Calu3 (cell line): ENCODE measurements at regions not wholly inside any gene's neighbourhood (a gene's known extent, or its start where the extent isn't known, plus 50 kb on each side); places are given as distances from the start of the nearest gene placed in this dataset.
"Not testable (repeated sequence)": the region's sequence is repeated elsewhere in the genome, so short reads cannot be mapped to it uniquely, and the experiment has no call there.

Experiments
- BruUV-seq: library from RNA; stranded (reverse); fragments of 400-500 nt; replicated peaks from 2 replicates; lab custom pipeline; 2021; lab: Mats Ljungman, UMichigan
- CTCF ChIA-PET: fragments of 300-600 bp; sonication (Branson Sonifier 250); formaldehyde crosslinking; loops from one replicate; lab custom pipeline; 2022; ENCODE audit warnings: antibody characterized with exemption; lab: Charles Lee
- DNase-seq: peaks from one replicate; pipeline ENCODE4 v3.0.0; 2022
- H3K27ac Mint-ChIP-seq: one replicate; pipeline ENCODE4 v1.8.0; 2022; ENCODE audit warnings: mixed read lengths; ENCODE audit not compliant: unreplicated experiment
- H3K27me3 Mint-ChIP-seq: one replicate; pipeline ENCODE4 v1.8.0; 2022; ENCODE audit warnings: mixed read lengths; ENCODE audit not compliant: unreplicated experiment
- H3K36me3 Mint-ChIP-seq: one replicate; pipeline ENCODE4 v1.8.0; 2022; ENCODE audit warnings: mild to moderate bottlenecking, moderate library complexity, mixed read lengths; ENCODE audit not compliant: insufficient read depth, unreplicated experiment
- H3K4me1 Mint-ChIP-seq: one replicate; pipeline ENCODE4 v1.8.0; 2022; ENCODE audit warnings: mild to moderate bottlenecking, low read depth, mixed read lengths; ENCODE audit not compliant: unreplicated experiment
- H3K4me3 Mint-ChIP-seq: one replicate; pipeline ENCODE4 v1.8.0; 2022; ENCODE audit warnings: mild to moderate bottlenecking, low read depth, moderate library complexity, mixed read lengths; ENCODE audit not compliant: unreplicated experiment
- H3K9me3 Mint-ChIP-seq: one replicate; pipeline ENCODE4 v1.8.0; 2022; ENCODE audit warnings: low read depth, mixed read lengths; ENCODE audit not compliant: unreplicated experiment
- intact Hi-C: fragments of 100-400 bp; cut with micrococcal nuclease; formaldehyde crosslinking; loops from one replicate; pipeline ENCODE4 v1.10.0; 2022; ENCODE audit not compliant: unreplicated experiment
- TF ChIP-seq, protein P1 (sequence below): fragments of 200-600 bp; IDR thresholded peaks from one replicate; pipeline ENCODE4 v1.8.0; 2022; ENCODE audit warnings: antibody characterized with exemption; ENCODE audit not compliant: unreplicated experiment

DNA sequence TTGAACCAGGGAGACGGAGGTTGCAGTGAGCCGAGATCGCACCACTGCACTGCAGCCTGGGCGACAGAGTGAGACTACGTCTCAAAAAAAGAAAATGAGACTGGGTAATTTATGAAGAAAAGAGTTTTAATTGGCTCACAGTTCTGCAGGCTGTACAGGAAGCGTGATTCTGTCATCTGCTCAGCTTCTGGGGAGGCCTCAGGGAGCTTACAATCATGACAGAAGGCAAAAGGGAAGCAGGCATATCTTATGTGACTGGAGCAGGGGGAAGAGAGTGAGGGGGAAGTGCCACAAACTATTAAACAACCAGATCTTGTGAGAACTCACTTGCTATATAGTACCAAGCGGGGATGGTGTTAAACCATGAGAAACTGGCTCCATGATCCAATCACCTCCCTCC is 1476.2 kb upstream of the DEFB115 start:
- H3K4me3 Mint-ChIP-seq, H3K36me3 Mint-ChIP-seq, H3K4me1 Mint-ChIP-seq, intact Hi-C loops, H3K27me3 Mint-ChIP-seq, H3K27ac Mint-ChIP-seq, BruUV-seq, DNase-seq, CTCF ChIA-PET: not testable (repeated sequence)
- peaks cover 26% of the 10 kb centered on the region for H3K9me3 Mint-ChIP-seq

DNA sequence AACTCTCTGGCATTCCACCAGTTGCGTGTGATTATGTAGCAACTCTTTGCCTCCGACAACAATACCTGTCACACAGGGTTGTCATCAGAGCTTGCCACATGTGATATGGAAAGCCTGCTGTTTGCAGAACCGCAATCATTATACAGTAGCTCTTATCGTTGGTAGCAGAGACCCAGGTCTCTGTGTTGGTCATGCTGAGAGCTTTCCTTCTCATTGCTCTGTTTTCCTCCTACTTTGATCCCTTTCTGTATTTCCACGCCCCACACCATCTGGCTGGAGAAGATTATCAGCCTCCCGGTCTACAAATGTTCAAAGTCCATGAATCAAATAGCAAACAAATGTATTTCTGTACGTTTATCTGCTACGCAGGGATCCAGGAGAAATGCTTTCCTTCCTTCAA is 1475.6 kb upstream of the DEFB115 start:
- peaks cover 29% of the 10 kb centered on the region for H3K9me3 Mint-ChIP-seq
- CTCF ChIA-PET, H3K27me3 Mint-ChIP-seq, BruUV-seq, H3K36me3 Mint-ChIP-seq, H3K4me1 Mint-ChIP-seq, H3K4me3 Mint-ChIP-seq, intact Hi-C loops, H3K27ac Mint-ChIP-seq, DNase-seq: not testable (repeated sequence)

DNA sequence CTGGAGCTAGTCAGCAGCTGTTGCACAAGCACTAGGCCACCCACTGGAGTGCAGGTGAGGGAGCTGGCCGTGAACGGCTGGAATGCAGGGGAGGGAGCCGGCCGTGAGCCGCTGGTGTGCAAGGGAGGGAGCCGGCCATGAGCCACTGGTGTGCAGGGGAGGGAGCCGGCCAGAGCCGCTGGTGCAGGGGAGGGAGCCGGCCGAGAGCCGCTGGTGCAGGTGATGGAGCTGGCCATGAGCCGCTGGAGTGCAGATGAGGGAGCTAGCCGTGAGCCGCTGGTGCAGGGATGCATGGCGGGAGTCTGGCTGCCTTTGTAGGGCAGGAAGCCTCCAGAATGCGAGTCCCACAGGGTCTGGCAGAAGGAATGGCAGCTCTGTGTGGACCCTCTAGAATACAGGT is 1470.0 kb upstream of the DEFB115 start:
- DNase-seq, H3K4me1 Mint-ChIP-seq, H3K36me3 Mint-ChIP-seq, BruUV-seq, H3K27ac Mint-ChIP-seq, H3K27me3 Mint-ChIP-seq, CTCF ChIA-PET, intact Hi-C loops, H3K4me3 Mint-ChIP-seq: not testable (repeated sequence)
- H3K9me3 Mint-ChIP-seq: peaks cover 21% of the 10 kb centered on the region

DNA sequence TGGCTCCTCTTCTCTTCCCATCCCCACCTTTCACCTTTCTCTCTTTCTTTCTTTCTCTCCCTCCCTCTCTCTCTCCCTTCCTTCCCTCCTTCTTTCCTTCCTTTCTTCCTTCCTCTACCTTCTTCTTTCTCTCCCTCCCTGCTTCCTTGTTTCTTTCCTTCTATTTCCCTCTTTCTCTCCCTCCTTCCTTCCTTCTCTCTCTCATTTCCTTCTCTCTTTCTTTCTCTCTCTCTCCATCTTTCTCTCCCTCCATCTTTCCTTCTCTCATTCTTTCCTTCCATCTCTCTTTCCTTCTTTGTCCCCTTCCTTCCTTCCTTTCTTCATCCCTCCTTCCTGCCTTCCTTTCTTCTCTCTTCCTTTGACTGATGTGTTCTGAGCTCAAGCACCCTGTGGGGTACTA is 1467.0 kb upstream of the DEFB115 start:
- H3K27me3 Mint-ChIP-seq: no peaks in the 10 kb centered on the region
- CTCF ChIA-PET: no interaction called here
- H3K27ac Mint-ChIP-seq: no peak overlapping the region
- no peaks in the 10 kb centered on the region for H3K36me3 Mint-ChIP-seq
- DNase-seq: no peak
- intact Hi-C loops: no loop called here
- TF ChIP-seq, protein P1, sequence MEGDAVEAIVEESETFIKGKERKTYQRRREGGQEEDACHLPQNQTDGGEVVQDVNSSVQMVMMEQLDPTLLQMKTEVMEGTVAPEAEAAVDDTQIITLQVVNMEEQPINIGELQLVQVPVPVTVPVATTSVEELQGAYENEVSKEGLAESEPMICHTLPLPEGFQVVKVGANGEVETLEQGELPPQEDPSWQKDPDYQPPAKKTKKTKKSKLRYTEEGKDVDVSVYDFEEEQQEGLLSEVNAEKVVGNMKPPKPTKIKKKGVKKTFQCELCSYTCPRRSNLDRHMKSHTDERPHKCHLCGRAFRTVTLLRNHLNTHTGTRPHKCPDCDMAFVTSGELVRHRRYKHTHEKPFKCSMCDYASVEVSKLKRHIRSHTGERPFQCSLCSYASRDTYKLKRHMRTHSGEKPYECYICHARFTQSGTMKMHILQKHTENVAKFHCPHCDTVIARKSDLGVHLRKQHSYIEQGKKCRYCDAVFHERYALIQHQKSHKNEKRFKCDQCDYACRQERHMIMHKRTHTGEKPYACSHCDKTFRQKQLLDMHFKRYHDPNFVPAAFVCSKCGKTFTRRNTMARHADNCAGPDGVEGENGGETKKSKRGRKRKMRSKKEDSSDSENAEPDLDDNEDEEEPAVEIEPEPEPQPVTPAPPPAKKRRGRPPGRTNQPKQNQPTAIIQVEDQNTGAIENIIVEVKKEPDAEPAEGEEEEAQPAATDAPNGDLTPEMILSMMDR: no peak
- peaks cover 19% of the 10 kb centered on the region for H3K9me3 Mint-ChIP-seq
- no peak overlapping the region for H3K4me3 Mint-ChIP-seq
- BruUV-seq: no TSS peak
- no peaks in the 10 kb centered on the region for H3K4me1 Mint-ChIP-seq

DNA sequence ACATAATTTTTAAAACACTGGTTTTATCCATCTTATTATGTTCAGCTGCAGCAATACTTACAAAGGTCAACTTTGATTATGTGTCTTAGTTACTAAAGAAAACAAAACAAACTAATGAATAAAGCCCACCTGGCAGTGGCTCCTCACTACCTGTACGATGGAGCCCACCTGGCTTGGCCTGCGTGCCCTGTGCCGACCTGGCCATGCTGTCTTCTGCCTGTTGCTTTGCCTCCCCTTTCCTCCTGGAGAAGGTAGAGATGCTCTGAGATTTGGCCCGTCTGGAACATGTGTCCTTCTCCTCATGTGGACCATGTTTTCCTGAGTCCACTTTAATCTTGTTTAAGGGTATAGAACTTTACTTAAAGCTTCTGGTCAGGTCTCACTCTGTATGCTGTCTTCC is 1426.0 kb upstream of the DEFB115 start:
- BruUV-seq, CTCF ChIA-PET, H3K4me3 Mint-ChIP-seq, H3K27ac Mint-ChIP-seq, H3K36me3 Mint-ChIP-seq, DNase-seq, H3K4me1 Mint-ChIP-seq, intact Hi-C loops: not testable (repeated sequence)
- H3K27me3 Mint-ChIP-seq: peaks cover 16% of the 10 kb centered on the region
- H3K9me3 Mint-ChIP-seq: peaks cover 16% of the 10 kb centered on the region

DNA sequence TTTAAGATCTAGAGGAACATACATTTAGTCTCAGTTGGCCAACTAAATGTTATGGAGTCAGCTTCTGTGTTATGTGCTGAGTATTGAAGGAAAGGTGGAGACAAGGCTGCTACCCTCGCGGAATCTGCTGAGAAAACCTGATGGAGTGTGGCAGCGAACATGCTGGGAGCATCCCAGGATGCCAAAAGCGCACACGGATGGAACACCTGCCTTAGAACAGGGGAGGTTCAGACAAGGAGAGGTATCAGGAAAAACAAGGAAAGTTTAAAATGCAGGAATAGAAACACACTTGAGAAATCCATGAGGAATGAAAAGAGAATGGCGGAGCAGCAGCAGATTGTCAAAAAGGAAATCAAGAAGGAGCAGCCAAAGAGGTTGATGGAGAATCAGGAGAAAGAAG is 1389.5 kb upstream of the DEFB115 start:
- H3K36me3 Mint-ChIP-seq, H3K4me3 Mint-ChIP-seq, BruUV-seq, H3K27ac Mint-ChIP-seq, DNase-seq, H3K9me3 Mint-ChIP-seq, CTCF ChIA-PET, H3K27me3 Mint-ChIP-seq, H3K4me1 Mint-ChIP-seq: not testable (repeated sequence)
- intact Hi-C loops: loop anchor here (10.0 kb wide), 1 partner anchor 753 kb away; no protein-coding TSS in a partner anchor

DNA sequence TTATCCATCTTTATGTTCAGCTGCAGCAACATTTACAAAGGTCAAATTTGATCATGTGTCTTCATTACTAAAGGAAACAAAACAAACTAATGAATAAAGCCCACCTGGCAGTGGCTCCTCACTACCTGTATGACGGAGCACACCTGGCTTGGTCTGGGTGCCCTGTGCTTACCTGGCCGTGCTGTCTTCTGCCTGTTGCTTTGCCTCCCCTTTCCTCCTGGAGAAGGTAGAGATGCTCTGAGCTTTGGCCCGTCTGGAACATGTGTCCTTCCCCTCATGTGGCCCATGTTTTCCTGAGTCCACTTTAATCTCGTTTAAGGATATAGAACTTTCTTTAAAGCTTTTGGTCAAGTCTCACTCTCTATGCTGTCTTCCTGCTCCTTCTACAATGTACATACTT is 1388.8 kb upstream of the DEFB115 start:
- H3K4me3 Mint-ChIP-seq, BruUV-seq, H3K4me1 Mint-ChIP-seq, DNase-seq, H3K27me3 Mint-ChIP-seq, CTCF ChIA-PET, H3K9me3 Mint-ChIP-seq, H3K27ac Mint-ChIP-seq, H3K36me3 Mint-ChIP-seq: not testable (repeated sequence)
- intact Hi-C loops: loop anchor here (10.0 kb wide), 1 partner anchor 754 kb away; no protein-coding TSS in a partner anchor

DNA sequence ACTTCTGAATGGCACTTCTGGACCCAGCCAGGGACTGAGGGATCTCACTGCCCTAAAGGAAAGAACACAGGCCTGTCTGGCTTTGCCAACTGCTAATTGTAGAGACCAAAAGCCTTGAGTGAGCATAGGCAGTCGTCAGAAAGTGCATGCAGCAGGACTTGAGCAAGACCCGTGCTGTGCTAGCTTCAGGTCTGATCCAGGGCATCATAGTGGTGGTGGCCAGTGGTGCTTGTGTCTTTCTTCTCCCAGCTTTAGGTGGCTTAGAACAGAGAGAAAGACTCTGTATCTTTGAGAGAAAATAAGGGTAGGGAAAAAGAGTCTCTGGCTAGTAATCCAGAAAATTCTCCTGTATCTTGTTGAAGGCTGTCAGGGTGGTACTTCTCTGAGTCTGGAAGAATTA is 1385.6 kb upstream of the DEFB115 start:
- H3K27me3 Mint-ChIP-seq, DNase-seq, intact Hi-C loops, BruUV-seq, CTCF ChIA-PET, H3K9me3 Mint-ChIP-seq, H3K4me1 Mint-ChIP-seq, H3K36me3 Mint-ChIP-seq, H3K4me3 Mint-ChIP-seq, H3K27ac Mint-ChIP-seq: not testable (repeated sequence)
